HS-5 (cell line): ENCODE measurements at regions not wholly inside any gene's neighbourhood (a gene's known extent, or its start where the extent isn't known, plus 50 kb on each side); places are given as distances from the start of the nearest gene placed in this dataset.

Source experiments
- DNase-seq: peaks from one replicate; pipeline ENCODE4 v3.0.0-alpha.2; 2012; ENCODE audit warnings: low read depth

GRCh38 chr17:33404070-33404819 is 111.2 kb upstream of the ASIC2 start:
- DNase-seq = no peak

GRCh38 chr17:33416131-33416530 is 123.0 kb upstream of the ASIC2 start:
- DNase-seq = no peak

GRCh38 chr17:33421933-33422332 is 128.8 kb upstream of the ASIC2 start:
- no peak for DNase-seq

GRCh38 chr17:33433581-33433980 is 140.5 kb upstream of the ASIC2 start:
- no peak for DNase-seq

- no peak for DNase-seq
Measured at GRCh38 chr17:33434841-33435240, 141.7 kb upstream of the ASIC2 start.

GRCh38 chr17:33435721-33436301 is 142.7 kb upstream of the ASIC2 start:
- peak; percentile 15 for DNase-seq

- DNase-seq = peak; percentile 33
Measured at GRCh38 chr17:33436321-33436720, 143.2 kb upstream of the ASIC2 start.

GRCh38 chr17:33438139-33438538 is 145.0 kb upstream of the ASIC2 start:
- no peak for DNase-seq

GRCh38 chr17:33438578-33438977 is 145.5 kb upstream of the ASIC2 start:
- DNase-seq = no peak

- no peak for DNase-seq
Measured at GRCh38 chr17:33442320-33442719, 149.2 kb upstream of the ASIC2 start.

- DNase-seq = no peak
Measured at GRCh38 chr17:33444731-33445130, 151.6 kb upstream of the ASIC2 start.

- no peak for DNase-seq
Measured at GRCh38 chr17:33447090-33447489, 154.0 kb upstream of the ASIC2 start.

- DNase-seq = no peak
Measured at GRCh38 chr17:33451221-33451620, 158.1 kb upstream of the ASIC2 start.

GRCh38 chr17:33457477-33457876 is 164.4 kb upstream of the ASIC2 start:
- no peak for DNase-seq

GRCh38 chr17:33459078-33459940 is 166.2 kb upstream of the ASIC2 start:
- no peak for DNase-seq

GRCh38 chr17:33460781-33461450 is 167.8 kb upstream of the ASIC2 start:
- no peak for DNase-seq

GRCh38 chr17:33463887-33464286 is 170.8 kb upstream of the ASIC2 start:
- peak; percentile 54 for DNase-seq

- no peak for DNase-seq
Measured at GRCh38 chr17:33464669-33465280, 171.7 kb upstream of the ASIC2 start.

- no peak for DNase-seq
Measured at GRCh38 chr17:33469421-33469820, 176.3 kb upstream of the ASIC2 start.

GRCh38 chr17:33469911-33470310 is 176.8 kb upstream of the ASIC2 start:
- DNase-seq = peak; percentile 73

GRCh38 chr17:33473061-33473460 is 180.0 kb upstream of the ASIC2 start:
- no peak for DNase-seq

- DNase-seq = no peak
Measured at GRCh38 chr17:33474789-33475188, 181.7 kb upstream of the ASIC2 start.
